ENCODE measurements at regions not wholly inside any gene's neighbourhood (a gene's known extent, or its start where the extent isn't known, plus 50 kb on each side); places are given as distances from the start of the nearest gene placed in this dataset.
"Not testable (repeated sequence)": the region's sequence is repeated elsewhere in the genome, so short reads cannot be mapped to it uniquely, and the experiment has no call there.

- H3K4me3 Mint-ChIP-seq: no peak overlapping the region
These were observed 97.2 kb downstream of the KDR start for GRCh38 chr4:55028196-55028595.

DNA sequence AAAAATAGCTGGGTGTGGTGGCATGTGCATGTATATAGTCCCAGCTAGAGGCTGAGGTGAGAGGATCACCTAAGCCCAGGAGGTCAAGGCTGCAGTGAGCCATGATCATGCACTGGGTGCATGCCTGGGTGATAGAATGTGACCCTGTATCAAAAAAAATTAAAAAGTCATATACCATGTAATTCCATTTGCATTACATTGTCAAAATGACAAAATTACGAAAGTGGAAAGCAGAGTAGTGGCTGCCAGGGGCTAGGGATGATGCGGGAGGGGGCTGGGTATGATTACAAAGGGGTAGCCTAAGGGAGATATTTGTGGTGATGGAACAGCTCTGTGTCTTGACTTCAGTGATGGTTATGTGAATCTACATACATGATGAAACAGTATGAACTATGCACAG, 97.8 kb downstream of the KDR start:
- H3K36me3 Mint-ChIP-seq: no peaks in the 10 kb centered on the region
- no peaks in the 10 kb centered on the region for H3K9me3 Mint-ChIP-seq
- no peak overlapping the region for H3K27ac Mint-ChIP-seq
- no peak for DNase-seq
- no peaks in the 10 kb centered on the region for H3K27me3 Mint-ChIP-seq
- CTCF ChIA-PET: no interaction called here
- no peaks in the 10 kb centered on the region for H3K4me1 Mint-ChIP-seq
- H3K4me3 Mint-ChIP-seq: no peak overlapping the region

More at GRCh38 chr4:55028196-55028595, 97.2 kb downstream of the KDR start:
- Mint-ChIP-seq H3K27me3 (peaks cover 2% of the 10 kb centered on the region), H3K9me3 (no peaks in the 10 kb centered on the region), H3K36me3 (no peaks in the 10 kb centered on the region), H3K27ac (no peak overlapping the region), H3K4me1 (no peaks in the 10 kb centered on the region)
- no peak for DNase-seq
- CTCF ChIA-PET: no interaction called here

GRCh38 chr4:55025456-55025855, 99.9 kb downstream of the KDR start:
- H3K4me1 Mint-ChIP-seq, DNase-seq, H3K27me3 Mint-ChIP-seq, CTCF ChIA-PET, H3K4me3 Mint-ChIP-seq, H3K27ac Mint-ChIP-seq, H3K36me3 Mint-ChIP-seq, H3K9me3 Mint-ChIP-seq: not testable (repeated sequence)

DNA sequence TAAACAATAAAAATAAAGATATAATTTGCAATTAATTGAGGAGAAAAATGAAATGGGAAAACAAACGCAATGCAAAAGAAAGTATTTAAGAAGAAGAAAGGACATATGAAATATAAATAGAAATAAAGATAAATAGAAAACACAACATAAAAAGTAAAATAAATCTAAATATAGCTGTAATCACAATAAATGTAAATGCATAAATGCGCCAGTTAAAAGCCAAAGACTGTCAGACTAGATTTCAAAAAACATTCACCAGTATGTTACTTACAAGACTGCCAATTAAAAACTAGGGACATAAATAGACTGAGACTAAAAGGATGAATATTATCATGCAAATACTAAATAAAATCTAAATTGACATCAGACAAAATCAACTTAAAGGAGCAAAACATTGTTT, 102.4 kb downstream of the KDR start:
- no peaks in the 10 kb centered on the region for H3K9me3 Mint-ChIP-seq
- H3K36me3 Mint-ChIP-seq: no peaks in the 10 kb centered on the region
- no peak overlapping the region for H3K4me3 Mint-ChIP-seq
- H3K4me1 Mint-ChIP-seq: no peaks in the 10 kb centered on the region
- H3K27ac Mint-ChIP-seq: no peak overlapping the region
- DNase-seq: no peak
- CTCF ChIA-PET: no interaction called here
- peaks cover 5% of the 10 kb centered on the region for H3K27me3 Mint-ChIP-seq

- H3K27ac Mint-ChIP-seq: no peak overlapping the region
- CTCF ChIA-PET: no interaction called here
- DNase-seq: no peak
- H3K27me3 Mint-ChIP-seq: peaks cover 5% of the 10 kb centered on the region
- H3K4me3 Mint-ChIP-seq: no peak overlapping the region
- no peaks in the 10 kb centered on the region for H3K36me3 Mint-ChIP-seq
- no peaks in the 10 kb centered on the region for H3K4me1 Mint-ChIP-seq
- no peaks in the 10 kb centered on the region for H3K9me3 Mint-ChIP-seq
These were observed 104.2 kb downstream of the KDR start for GRCh38 chr4:55021214-55021613.

DNA sequence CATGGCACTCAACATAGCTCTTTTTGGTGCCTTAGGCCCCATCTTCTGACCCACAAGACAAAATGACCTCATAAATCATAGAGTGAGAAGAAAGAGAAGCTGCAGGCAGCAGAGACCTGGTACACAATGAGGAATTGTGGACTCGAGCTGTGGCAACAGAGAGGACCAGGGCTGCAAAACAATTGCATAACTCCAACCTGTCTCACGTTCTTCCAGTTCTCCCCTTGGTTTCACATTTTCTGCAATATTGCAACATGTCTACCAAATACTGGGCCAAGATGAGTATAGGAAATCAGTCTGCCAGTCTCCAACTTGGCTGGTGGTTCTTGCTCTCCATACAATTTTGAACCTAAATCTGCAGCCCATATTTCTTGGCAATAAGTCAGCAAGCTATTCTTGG, 105.3 kb downstream of the KDR start:
- Mint-ChIP-seq H3K4me1 (peaks cover 2% of the 10 kb centered on the region), H3K27ac (no peak overlapping the region), H3K4me3 (no peak overlapping the region), H3K36me3 (no peaks in the 10 kb centered on the region), H3K9me3 (no peaks in the 10 kb centered on the region), H3K27me3 (peaks cover 5% of the 10 kb centered on the region)
- DNase-seq: no peak
- CTCF ChIA-PET: no interaction called here

GRCh38 chr4:55018978-55019377, 106.4 kb downstream of the KDR start:
- H3K27me3 Mint-ChIP-seq: peaks cover 5% of the 10 kb centered on the region
- H3K27ac Mint-ChIP-seq: no peak overlapping the region
- no peaks in the 10 kb centered on the region for H3K9me3 Mint-ChIP-seq
- CTCF ChIA-PET: no interaction called here
- H3K4me1 Mint-ChIP-seq: peaks cover 2% of the 10 kb centered on the region
- no peak overlapping the region for H3K4me3 Mint-ChIP-seq
- no peaks in the 10 kb centered on the region for H3K36me3 Mint-ChIP-seq
- no peak for DNase-seq

GRCh38 chr4:55018521-55018920, 106.9 kb downstream of the KDR start:
- H3K9me3 Mint-ChIP-seq: no peaks in the 10 kb centered on the region
- H3K27ac Mint-ChIP-seq: no peak overlapping the region
- CTCF ChIA-PET: no interaction called here
- H3K4me3 Mint-ChIP-seq: no peak overlapping the region
- no peaks in the 10 kb centered on the region for H3K36me3 Mint-ChIP-seq
- H3K4me1 Mint-ChIP-seq: peaks cover 2% of the 10 kb centered on the region
- H3K27me3 Mint-ChIP-seq: peaks cover 5% of the 10 kb centered on the region
- no peak for DNase-seq

GRCh38 chr4:55017406-55017805, 108.0 kb downstream of the KDR start:
- Mint-ChIP-seq H3K9me3 (no peaks in the 10 kb centered on the region), H3K36me3 (no peaks in the 10 kb centered on the region), H3K4me1 (peaks cover 2% of the 10 kb centered on the region), H3K27me3 (peaks cover 5% of the 10 kb centered on the region), H3K27ac (no peak overlapping the region), H3K4me3 (no peak overlapping the region)
- DNase-seq: no peak
- CTCF ChIA-PET: no interaction called here

DNA sequence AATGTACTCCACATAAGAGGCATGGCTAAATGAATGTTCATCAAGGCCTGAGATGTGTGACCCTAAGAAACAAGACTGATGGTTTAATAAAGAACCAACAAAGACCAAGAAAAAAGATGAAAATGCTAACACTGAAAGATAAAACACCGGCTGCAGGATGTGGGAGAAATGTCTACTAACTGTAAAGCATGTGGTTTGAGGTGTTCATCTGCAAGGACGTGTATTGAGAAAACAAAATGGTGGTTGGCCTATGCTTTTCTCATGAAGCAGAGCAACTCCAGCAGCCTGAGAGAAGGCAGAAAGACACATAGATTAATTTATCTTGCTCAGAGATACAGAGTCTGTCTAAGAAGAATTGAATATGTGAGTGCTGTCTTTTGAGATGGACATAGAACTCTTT, 109.3 kb downstream of the KDR start:
- DNase-seq: no peak
- Mint-ChIP-seq H3K27ac (no peak overlapping the region), H3K36me3 (no peaks in the 10 kb centered on the region), H3K9me3 (no peaks in the 10 kb centered on the region), H3K4me3 (no peak overlapping the region), H3K4me1 (peaks cover 2% of the 10 kb centered on the region), H3K27me3 (peaks cover 5% of the 10 kb centered on the region)
- CTCF ChIA-PET: no interaction called here

- Mint-ChIP-seq H3K4me1 (peaks cover 2% of the 10 kb centered on the region), H3K27me3 (peaks cover 5% of the 10 kb centered on the region), H3K36me3 (no peaks in the 10 kb centered on the region), H3K4me3 (no peak overlapping the region), H3K27ac (no peak overlapping the region), H3K9me3 (no peaks in the 10 kb centered on the region)
- DNase-seq: no peak
- CTCF ChIA-PET: no interaction called here
These were observed 110.5 kb downstream of the KDR start for GRCh38 chr4:55014876-55015275.

DNA sequence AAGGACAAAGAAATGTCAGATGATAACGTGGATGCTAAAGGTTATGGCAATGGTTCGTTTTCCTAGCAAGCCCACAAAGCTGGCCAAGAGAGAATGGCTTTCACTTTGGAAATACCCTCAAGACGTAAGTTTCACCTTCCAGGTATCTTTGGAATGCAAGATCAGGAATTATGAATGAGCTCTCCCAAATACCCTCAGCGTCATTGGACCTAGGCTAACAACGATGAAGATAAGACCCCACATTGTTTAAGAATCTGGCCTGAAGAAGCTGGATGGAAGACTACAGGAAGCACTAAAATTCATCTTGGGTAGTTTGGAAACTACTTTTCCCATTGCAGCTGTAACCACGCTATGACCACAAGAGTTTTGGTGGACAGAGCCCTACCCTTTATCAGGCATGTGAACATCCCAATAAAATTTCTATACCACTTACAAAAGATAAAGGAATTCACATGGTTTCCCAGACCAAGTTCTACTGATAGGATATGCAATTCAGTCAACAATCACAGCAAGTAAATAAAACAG, 111.9 kb downstream of the KDR start:
- H3K9me3 Mint-ChIP-seq: peaks cover 2% of the 10 kb centered on the region
- CTCF ChIA-PET: no interaction called here
- H3K4me3 Mint-ChIP-seq: no peak overlapping the region
- H3K4me1 Mint-ChIP-seq: peaks cover 2% of the 10 kb centered on the region
- H3K36me3 Mint-ChIP-seq: no peaks in the 10 kb centered on the region
- no peak overlapping the region for H3K27ac Mint-ChIP-seq
- DNase-seq: no peak
- no peaks in the 10 kb centered on the region for H3K27me3 Mint-ChIP-seq

- Mint-ChIP-seq H3K36me3 (no peaks in the 10 kb centered on the region), H3K9me3 (peaks cover 2% of the 10 kb centered on the region), H3K4me1 (peaks cover 2% of the 10 kb centered on the region), H3K27me3 (no peaks in the 10 kb centered on the region), H3K27ac (no peak overlapping the region), H3K4me3 (no peak overlapping the region)
- no peak for DNase-seq
- CTCF ChIA-PET: no interaction called here
These were observed 112.8 kb downstream of the KDR start for GRCh38 chr4:55012363-55013230.

DNA sequence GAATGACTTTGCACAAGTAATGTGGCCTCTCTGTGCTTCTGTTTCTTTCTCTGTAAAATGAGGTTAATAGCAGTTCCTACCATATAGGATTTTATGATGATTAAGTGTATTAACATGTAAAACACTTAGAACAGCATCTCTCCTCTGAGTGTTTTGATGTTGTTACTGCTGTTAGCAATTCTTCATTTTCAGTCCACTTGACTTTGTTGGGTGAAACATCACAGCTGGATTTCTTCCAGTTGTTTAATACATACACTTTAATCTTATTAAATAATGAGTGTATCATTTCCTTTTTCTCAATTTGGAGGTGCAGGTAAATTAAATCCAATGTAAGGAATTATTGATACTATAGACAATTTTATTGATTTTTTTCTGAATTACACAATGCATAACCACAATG, 113.6 kb downstream of the KDR start:
- Mint-ChIP-seq H3K9me3 (peaks cover 2% of the 10 kb centered on the region), H3K4me1 (peaks cover 2% of the 10 kb centered on the region), H3K4me3 (no peak overlapping the region), H3K27ac (no peak overlapping the region), H3K27me3 (no peaks in the 10 kb centered on the region), H3K36me3 (no peaks in the 10 kb centered on the region)
- CTCF ChIA-PET: no interaction called here
- DNase-seq: no peak

GRCh38 chr4:55010550-55010949, 114.8 kb downstream of the KDR start:
- H3K4me3 Mint-ChIP-seq: no peak overlapping the region
- CTCF ChIA-PET: no interaction called here
- H3K9me3 Mint-ChIP-seq: peaks cover 2% of the 10 kb centered on the region
- no peaks in the 10 kb centered on the region for H3K36me3 Mint-ChIP-seq
- no peak overlapping the region for H3K27ac Mint-ChIP-seq
- no peaks in the 10 kb centered on the region for H3K4me1 Mint-ChIP-seq
- DNase-seq: no peak
- no peaks in the 10 kb centered on the region for H3K27me3 Mint-ChIP-seq
